H1 (cell line): ENCODE measurements at regions not wholly inside any gene's neighbourhood (a gene's known extent, or its start where the extent isn't known, plus 50 kb on each side); places are given as distances from the start of the nearest gene placed in this dataset.

Source experiments
- CTCF ChIA-PET: fragments of 300-600 bp; sonication (Branson Sonifier 250); formaldehyde crosslinking; loops from one replicate; lab custom pipeline; 2021; ENCODE audit not compliant: partially characterized antibody; lab: Charles Lee
- POLR2A ChIA-PET: fragments of 300-600 bp; sonication (Branson Sonifier 250); formaldehyde crosslinking; loops from one replicate; lab custom pipeline; 2021; ENCODE audit warnings: inconsistent platforms; ENCODE audit not compliant: partially characterized antibody; lab: Charles Lee
- DNase-seq, 2 experiments: peaks; one replicate each; pipeline versions ENCODE4 v3.0.0 to v3.0.0-alpha.2; 2010 to 2022; ENCODE audit warnings: low spot score in 2 of 2, low read depth in 1 of 2, mixed read lengths in 1 of 2
- FAIRE-seq: peaks from 2 replicates; lab custom pipeline; 2011; peaks lifted over from hg19 to GRCh38; lab: Jason Lieb, UNC
- H2AFZ ChIP-seq: 2 replicates; pipeline ENCODE4 v1.8.1; 2012; ENCODE audit warnings: low read length, inconsistent platforms
- H2AK5ac ChIP-seq: 2 replicates; pipeline ENCODE4 v1.6.1; 2013; ENCODE audit warnings: low read depth, low read length
- H2BK120ac ChIP-seq: replicated peaks from 2 replicates; pipeline ENCODE3; 2013; ENCODE audit warnings: low read depth, low read length, inconsistent platforms
- H2BK12ac ChIP-seq: 2 replicates; pipeline ENCODE4 v1.6.1; 2013; ENCODE audit warnings: low read depth, low read length
- H2BK15ac ChIP-seq: 2 replicates; pipeline ENCODE4 v1.6.1; 2013; ENCODE audit warnings: low read length
- H2BK20ac ChIP-seq: 2 replicates; pipeline ENCODE4 v1.6.1; 2013; ENCODE audit warnings: low read length
- H2BK5ac ChIP-seq: 2 replicates; pipeline ENCODE4 v1.6.1; 2013; ENCODE audit warnings: low read depth, low read length
- H3K14ac ChIP-seq: 2 replicates; pipeline ENCODE4 v1.6.1; 2013; ENCODE audit warnings: inconsistent platforms; ENCODE audit not compliant: insufficient read length
- H3K18ac ChIP-seq: 2 replicates; pipeline ENCODE4 v1.6.1; 2013; ENCODE audit warnings: low read length; ENCODE audit errors: extremely low read depth
- H3K23ac ChIP-seq: 2 replicates; pipeline ENCODE4 v1.6.1; 2013; ENCODE audit warnings: inconsistent platforms; ENCODE audit not compliant: insufficient read length
- H3K23me2 ChIP-seq: 2 replicates; pipeline ENCODE4 v1.6.1; 2013; ENCODE audit warnings: low read depth, low read length
- H3K27ac ChIP-seq: 2 replicates; pipeline ENCODE4 v1.6.1; 2011; ENCODE audit warnings: low read depth, low read length, inconsistent platforms
- H3K27me3 ChIP-seq, 4 experiments: replicated peaks in 1 of 4; 1 replicate in 1 of 4; 2 replicates in 3 of 4; pipeline versions ENCODE4 v1.6.1 to v1.8.1; 2011 to 2013; ENCODE audit warnings: low read length in 3 of 4, mild to moderate bottlenecking in 3 of 4, inconsistent platforms in 2 of 4, mixed read lengths in 2 of 4, moderate library complexity in 1 of 4; ENCODE audit not compliant: control insufficient read depth in 3 of 4, insufficient read depth in 3 of 4; ENCODE audit errors: extremely low read depth in 1 of 4
- H3K36me3 ChIP-seq, 4 experiments: 2 replicates each; pipeline versions ENCODE4 v1.6.1 to v1.8.1; 2011 to 2013; ENCODE audit warnings: mild to moderate bottlenecking in 4 of 4, low read length in 3 of 4, moderate library complexity in 2 of 4, control low read depth in 1 of 4, inconsistent platforms in 1 of 4; ENCODE audit not compliant: insufficient read depth in 4 of 4, control insufficient read depth in 2 of 4
- H3K4ac ChIP-seq: replicated peaks from 2 replicates; pipeline ENCODE3; 2013; ENCODE audit warnings: low read length, low read depth, mixed read lengths, inconsistent platforms; ENCODE audit not compliant: insufficient read length
- H3K4me1 ChIP-seq, 4 experiments: replicated peaks in 1 of 4; 1 replicate in 1 of 4; 2 replicates in 3 of 4; pipeline versions ENCODE4 v1.6.1 to v1.8.1; 2011 to 2013; ENCODE audit warnings: low read length in 3 of 4, inconsistent platforms in 2 of 4, mixed read lengths in 1 of 4; ENCODE audit not compliant: insufficient read depth in 4 of 4, control insufficient read depth in 3 of 4
- H3K4me2 ChIP-seq, 2 experiments: 2 replicates each; pipeline versions ENCODE4 v1.6.1 to v1.8.1; 2011 to 2013; ENCODE audit warnings: low read depth in 2 of 2, low read length in 2 of 2, control low read depth in 1 of 2, inconsistent platforms in 1 of 2, mild to moderate bottlenecking in 1 of 2; ENCODE audit not compliant: insufficient read depth in 1 of 2
- H3K4me3 ChIP-seq, 4 experiments: fragments of 200-600, 300-600 bp in 1 of 4; sonication (generic), shearing (Covaris generic), sonication (Bioruptor Twin) in 1 of 4; 2 replicates each; pipeline versions ENCODE4 v1.5.1 to v1.8.1; 2011 to 2016; ENCODE audit warnings: low read length in 4 of 4, low read depth in 3 of 4, control low read depth in 2 of 4, inconsistent platforms in 2 of 4, mild to moderate bottlenecking in 2 of 4, mixed read lengths in 1 of 4, moderate library complexity in 1 of 4; ENCODE audit not compliant: insufficient read depth in 2 of 4; ENCODE audit errors: extremely low read depth in 1 of 4
- H3K56ac ChIP-seq: replicated peaks from 2 replicates; pipeline ENCODE3; 2013; ENCODE audit warnings: low read depth, mild to moderate bottlenecking, mixed read lengths, low read length, inconsistent platforms; ENCODE audit not compliant: insufficient read length
- H3K79me1 ChIP-seq: 2 replicates; pipeline ENCODE4 v1.6.1; 2013; ENCODE audit warnings: low read depth, low read length, control low read depth
- H3K79me2 ChIP-seq, 2 experiments: 2 replicates each; pipeline versions ENCODE4 v1.6.1 to v1.8.1; 2012 to 2013; ENCODE audit warnings: low read length in 2 of 2, mild to moderate bottlenecking in 2 of 2, inconsistent platforms in 1 of 2; ENCODE audit not compliant: insufficient read depth in 2 of 2, control insufficient read depth in 1 of 2
- H3K9ac ChIP-seq, 4 experiments: replicated peaks in 1 of 4; 1 replicate in 1 of 4; 2 replicates in 3 of 4; pipeline versions ENCODE4 v1.6.1 to v1.8.1; 2011 to 2013; ENCODE audit warnings: low read depth in 3 of 4, low read length in 3 of 4, control low read depth in 2 of 4, mild to moderate bottlenecking in 2 of 4, moderate library complexity in 2 of 4, inconsistent platforms in 1 of 4; ENCODE audit errors: extremely low read depth in 1 of 4
- H3K9me3 ChIP-seq, 2 experiments: 2 replicates each; pipeline versions ENCODE4 v1.6.1 to v1.8.1; 2012 to 2013; ENCODE audit warnings: mild to moderate bottlenecking in 2 of 2, moderate library complexity in 2 of 2, control low read depth in 1 of 2, inconsistent platforms in 1 of 2, low read depth in 1 of 2, low read length in 1 of 2, mixed read lengths in 1 of 2; ENCODE audit not compliant: insufficient read depth in 2 of 2
- H4K20me1 ChIP-seq, 2 experiments: replicated peaks in 1 of 2; 2 replicates each; pipeline versions ENCODE3 to v1.8.1; 2011 to 2013; ENCODE audit warnings: inconsistent platforms in 2 of 2, low read length in 2 of 2, mild to moderate bottlenecking in 1 of 2; ENCODE audit not compliant: insufficient read depth in 2 of 2, control insufficient read depth in 1 of 2
- H4K5ac ChIP-seq: 2 replicates; pipeline ENCODE4 v1.6.1; 2013; ENCODE audit warnings: low read length, low read depth, mixed read lengths, inconsistent platforms; ENCODE audit not compliant: insufficient read length
- H4K8ac ChIP-seq: 2 replicates; pipeline ENCODE4 v1.8.0; 2013; ENCODE audit warnings: mild to moderate bottlenecking, moderate library complexity, low read length, inconsistent platforms; ENCODE audit not compliant: insufficient read depth; ENCODE audit errors: extremely low read depth
- H4K91ac ChIP-seq: replicated peaks from 2 replicates; pipeline ENCODE3; 2013; ENCODE audit warnings: low read length, mixed read lengths, inconsistent platforms; ENCODE audit not compliant: insufficient read length
- BRCA1 ChIP-seq: IDR thresholded peaks from 2 replicates; pipeline ENCODE4 v1.6.1; 2012; ENCODE audit warnings: low read depth, low read length, improper control_type of control experiment
- CEBPB ChIP-seq: IDR thresholded peaks from 2 replicates; pipeline ENCODE4 v1.6.1; 2012; ENCODE audit warnings: low read depth, low read length
- HDAC2 ChIP-seq, 2 experiments: fragments of 300-600 bp in 1 of 2; sonication (generic) in 1 of 2; IDR thresholded peaks; 2 replicates each; pipeline ENCODE4 v1.6.1; 2011 to 2012; ENCODE audit warnings: low read depth in 2 of 2, low read length in 2 of 2, mild to moderate bottlenecking in 2 of 2, moderate library complexity in 2 of 2, borderline replicate concordance in 1 of 2, inconsistent platforms in 1 of 2
- KDM4A ChIP-seq: IDR thresholded peaks from one replicate; pipeline ENCODE4 v1.7.1; 2012; ENCODE audit warnings: low read depth, mild to moderate bottlenecking, moderate library complexity, low read length, inconsistent platforms; ENCODE audit not compliant: severe bottlenecking
- KDM5A ChIP-seq: fragments of 200-600 bp; IDR thresholded peaks from 2 replicates; pipeline ENCODE4 v1.7.1; 2012; ENCODE audit warnings: mild to moderate bottlenecking, low read length, inconsistent platforms, mixed read lengths
- PHF8 ChIP-seq: fragments of 200-600 bp; sonication (generic); conservative IDR thresholded peaks from 2 replicates; pipeline ENCODE4 v1.7.1; 2012; ENCODE audit warnings: low read depth, mild to moderate bottlenecking, inconsistent platforms, low read length, moderate library complexity
- POLR2A ChIP-seq, 2 experiments: IDR thresholded peaks; 1 replicate in 1 of 2; 2 replicates in 1 of 2; pipeline ENCODE4 v1.6.1; 2011; ENCODE audit warnings: low read depth in 2 of 2, low read length in 2 of 2, mild to moderate bottlenecking in 2 of 2; ENCODE audit errors: control extremely low read depth in 1 of 2
- RBBP5 ChIP-seq: IDR thresholded peaks from 2 replicates; pipeline ENCODE4 v1.7.1; 2012; ENCODE audit warnings: low read depth, mild to moderate bottlenecking, inconsistent platforms, low read length, moderate library complexity, borderline replicate concordance
- WGBS, 2 experiments: shearing (Covaris generic) in 1 of 2; methylation state at CpG; one replicate each; pipeline versions ENCODE4 v1.1.6 to v1.1.7; 2013 to 2015; ENCODE audit warnings: low lambda C conversion rate in 2 of 2, mixed read lengths in 2 of 2, inconsistent platforms in 1 of 2, low coverage in 1 of 2, missing lambda C conversion rate in 1 of 2; ENCODE audit not compliant: insufficient replicate concordance in 2 of 2, insufficient coverage in 1 of 2, insufficient read length in 1 of 2; ENCODE audit errors: extremely low coverage in 1 of 2, missing lambda C conversion rate in 1 of 2; 5-methylcytosine and 5-hydroxymethylcytosine counted together

GRCh38 chr13:34401696-34402095 lies 540.4 kb upstream of the NBEA start:
- H2AK5ac ChIP-seq, result no peak overlapping the region
- no peak overlapping the region for H4K8ac ChIP-seq
- no peak overlapping the region for H2BK5ac ChIP-seq
- no peak overlapping the region for H3K18ac ChIP-seq
- no peak overlapping the region for H3K4ac ChIP-seq
- no peak overlapping the region for H2BK20ac ChIP-seq
- 95% methylated on average over 1 of the region's 1 CpG; no CpG with 5 or more reads in 1 of the 2 experiments for WGBS, 2 experiments
- TF ChIP-seq BRCA1 (no peak), HDAC2 (IDR thresholded peaks at IDR 0.05; ENCODE audit: borderline replicate concordance in 1 of 2, low read depth in 2 of 2, low read length in 2 of 2) (no peak), RBBP5 (no peak), KDM5A (no peak), PHF8 (no peak), POLR2A (IDR thresholded peaks at IDR 0.05; ENCODE audit: control extremely low read depth in 1 of 2, low read depth in 2 of 2, low read length in 2 of 2) (no peak), KDM4A (no peak), CEBPB (no peak)
- TF ChIP-seq, all 59 proteins: peak for 0
- no peak overlapping the region for H3K9ac ChIP-seq
- no peak overlapping the region for H3K14ac ChIP-seq
- FAIRE-seq (no peak), DNase-seq (no peak)
- no peak overlapping the region for H2BK120ac ChIP-seq
- no peak overlapping the region for H2BK15ac ChIP-seq
- no peak overlapping the region for H3K4me2 ChIP-seq
- no peak overlapping the region for H2AFZ ChIP-seq
- no peak overlapping the region for H4K5ac ChIP-seq
- no peaks in the 10 kb centered on the region for H3K9me3 ChIP-seq
- ChIA-PET CTCF (interaction anchor here (0.5 to 1.3 kb wide), 4 partner anchors 10 to 857 kb away, joined by 3 read pairs; no protein-coding TSS in a partner anchor), POLR2A (no interaction called here)
- no peaks in the 10 kb centered on the region for H4K20me1 ChIP-seq
- H3K56ac ChIP-seq, result no peak overlapping the region
- H3K4me1 ChIP-seq, result no peaks in the 10 kb centered on the region
- no peak overlapping the region for H4K91ac ChIP-seq
- no peaks in the 10 kb centered on the region for H3K36me3 ChIP-seq
- H3K23me2 ChIP-seq, result no peaks in the 10 kb centered on the region
- no peak overlapping the region for H3K4me3 ChIP-seq
- no peak overlapping the region for H2BK12ac ChIP-seq
- no peaks in the 10 kb centered on the region for H3K79me1 ChIP-seq
- no peak overlapping the region for H3K27ac ChIP-seq
- H3K79me2 ChIP-seq, result no peaks in the 10 kb centered on the region
- H3K27me3 ChIP-seq, result no peaks in the 10 kb centered on the region
- no peak overlapping the region for H3K23ac ChIP-seq
